HEK293 (cell line): ENCODE measurements at regions not wholly inside any gene's neighbourhood (a gene's known extent, or its start where the extent isn't known, plus 50 kb on each side); places are given as distances from the start of the nearest gene placed in this dataset.

Experiments used
- ZNF133 ChIP-seq: fragments of 450-650 bp; formaldehyde crosslinking; IDR thresholded peaks from 2 replicates; pipeline ENCODE4 v1.5.1; 2016; ENCODE audit warnings: missing biosample characterization, missing genetic modification characterization
- ZNF146 ChIP-seq: fragments of 450-650 bp; formaldehyde crosslinking; IDR thresholded peaks from 2 replicates; pipeline ENCODE4 v1.5.1; 2016; ENCODE audit warnings: missing biosample characterization, missing genetic modification characterization
- ZNF777 ChIP-seq: fragments of 450-650 bp; formaldehyde crosslinking; IDR thresholded peaks from 2 replicates; pipeline ENCODE4 v1.5.1; 2017; ENCODE audit warnings: missing biosample characterization, missing genetic modification characterization, borderline replicate concordance
- TF ChIP-seq, protein P1 (sequence below): fragments of 450-650 bp; formaldehyde crosslinking; IDR thresholded peaks from 2 replicates; pipeline ENCODE4 v1.5.1; 2016; ENCODE audit warnings: missing biosample characterization, missing genetic modification characterization
- TF ChIP-seq, protein P2 (sequence below): fragments of 450-650 bp; formaldehyde crosslinking; IDR thresholded peaks from 2 replicates; pipeline ENCODE4 v1.5.1; 2016; ENCODE audit warnings: missing biosample characterization, missing genetic modification characterization

DNA sequence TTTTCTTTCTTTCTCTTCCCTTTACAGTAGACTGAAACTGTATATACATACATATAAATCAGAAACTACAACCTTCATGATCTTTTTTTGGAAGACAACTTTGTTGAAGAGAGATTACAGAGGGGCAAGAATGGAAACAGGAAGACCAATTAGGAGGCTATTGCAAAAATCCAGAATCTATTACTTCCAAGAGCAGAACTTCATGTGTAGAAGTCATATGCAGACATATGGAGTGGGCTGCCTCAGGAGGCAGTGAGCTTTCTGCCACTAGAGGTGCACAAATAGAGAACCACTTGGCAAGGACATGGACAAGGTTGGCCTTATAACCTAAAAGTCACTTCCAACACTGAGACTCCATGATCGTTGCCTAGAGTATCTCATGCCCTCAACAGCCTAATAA lies 157.8 kb upstream of the NR4A3 start:
- no peak for TF ChIP-seq ZNF777
- TF ChIP-seq, protein P1, sequence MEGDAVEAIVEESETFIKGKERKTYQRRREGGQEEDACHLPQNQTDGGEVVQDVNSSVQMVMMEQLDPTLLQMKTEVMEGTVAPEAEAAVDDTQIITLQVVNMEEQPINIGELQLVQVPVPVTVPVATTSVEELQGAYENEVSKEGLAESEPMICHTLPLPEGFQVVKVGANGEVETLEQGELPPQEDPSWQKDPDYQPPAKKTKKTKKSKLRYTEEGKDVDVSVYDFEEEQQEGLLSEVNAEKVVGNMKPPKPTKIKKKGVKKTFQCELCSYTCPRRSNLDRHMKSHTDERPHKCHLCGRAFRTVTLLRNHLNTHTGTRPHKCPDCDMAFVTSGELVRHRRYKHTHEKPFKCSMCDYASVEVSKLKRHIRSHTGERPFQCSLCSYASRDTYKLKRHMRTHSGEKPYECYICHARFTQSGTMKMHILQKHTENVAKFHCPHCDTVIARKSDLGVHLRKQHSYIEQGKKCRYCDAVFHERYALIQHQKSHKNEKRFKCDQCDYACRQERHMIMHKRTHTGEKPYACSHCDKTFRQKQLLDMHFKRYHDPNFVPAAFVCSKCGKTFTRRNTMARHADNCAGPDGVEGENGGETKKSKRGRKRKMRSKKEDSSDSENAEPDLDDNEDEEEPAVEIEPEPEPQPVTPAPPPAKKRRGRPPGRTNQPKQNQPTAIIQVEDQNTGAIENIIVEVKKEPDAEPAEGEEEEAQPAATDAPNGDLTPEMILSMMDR = no peak
- TF ChIP-seq, protein P2, sequence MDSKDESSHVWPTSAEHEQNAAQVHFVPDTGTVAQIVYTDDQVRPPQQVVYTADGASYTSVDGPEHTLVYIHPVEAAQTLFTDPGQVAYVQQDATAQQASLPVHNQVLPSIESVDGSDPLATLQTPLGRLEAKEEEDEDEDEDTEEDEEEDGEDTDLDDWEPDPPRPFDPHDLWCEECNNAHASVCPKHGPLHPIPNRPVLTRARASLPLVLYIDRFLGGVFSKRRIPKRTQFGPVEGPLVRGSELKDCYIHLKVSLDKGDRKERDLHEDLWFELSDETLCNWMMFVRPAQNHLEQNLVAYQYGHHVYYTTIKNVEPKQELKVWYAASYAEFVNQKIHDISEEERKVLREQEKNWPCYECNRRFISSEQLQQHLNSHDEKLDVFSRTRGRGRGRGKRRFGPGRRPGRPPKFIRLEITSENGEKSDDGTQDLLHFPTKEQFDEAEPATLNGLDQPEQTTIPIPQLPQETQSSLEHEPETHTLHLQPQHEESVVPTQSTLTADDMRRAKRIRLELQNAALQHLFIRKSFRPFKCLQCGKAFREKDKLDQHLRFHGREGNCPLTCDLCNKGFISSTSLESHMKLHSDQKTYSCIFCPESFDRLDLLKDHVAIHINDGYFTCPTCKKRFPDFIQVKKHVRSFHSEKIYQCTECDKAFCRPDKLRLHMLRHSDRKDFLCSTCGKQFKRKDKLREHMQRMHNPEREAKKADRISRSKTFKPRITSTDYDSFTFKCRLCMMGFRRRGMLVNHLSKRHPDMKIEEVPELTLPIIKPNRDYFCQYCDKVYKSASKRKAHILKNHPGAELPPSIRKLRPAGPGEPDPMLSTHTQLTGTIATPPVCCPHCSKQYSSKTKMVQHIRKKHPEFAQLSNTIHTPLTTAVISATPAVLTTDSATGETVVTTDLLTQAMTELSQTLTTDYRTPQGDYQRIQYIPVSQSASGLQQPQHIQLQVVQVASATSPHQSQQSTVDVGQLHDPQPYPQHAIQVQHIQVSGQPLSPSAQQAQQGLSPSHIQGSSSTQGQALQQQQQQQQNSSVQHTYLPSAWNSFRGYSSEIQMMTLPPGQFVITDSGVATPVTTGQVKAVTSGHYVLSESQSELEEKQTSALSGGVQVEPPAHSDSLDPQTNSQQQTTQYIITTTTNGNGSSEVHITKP = no peak
- no peak for TF ChIP-seq ZNF146 (tag by site-specific recombination)
- no peak for TF ChIP-seq ZNF133
